Fibroblast of skin of right biceps (primary cell): ENCODE measurements at regions not wholly inside any gene's neighbourhood (a gene's known extent, or its start where the extent isn't known, plus 50 kb on each side); places are given as distances from the start of the nearest gene placed in this dataset.
"Not testable (repeated sequence)": the region's sequence is repeated elsewhere in the genome, so short reads cannot be mapped to it uniquely, and the experiment has no call there.

Source experiments
- DNase-seq: peaks from one replicate; pipeline ENCODE4 v3.0.0-alpha.2; 2013

DNA sequence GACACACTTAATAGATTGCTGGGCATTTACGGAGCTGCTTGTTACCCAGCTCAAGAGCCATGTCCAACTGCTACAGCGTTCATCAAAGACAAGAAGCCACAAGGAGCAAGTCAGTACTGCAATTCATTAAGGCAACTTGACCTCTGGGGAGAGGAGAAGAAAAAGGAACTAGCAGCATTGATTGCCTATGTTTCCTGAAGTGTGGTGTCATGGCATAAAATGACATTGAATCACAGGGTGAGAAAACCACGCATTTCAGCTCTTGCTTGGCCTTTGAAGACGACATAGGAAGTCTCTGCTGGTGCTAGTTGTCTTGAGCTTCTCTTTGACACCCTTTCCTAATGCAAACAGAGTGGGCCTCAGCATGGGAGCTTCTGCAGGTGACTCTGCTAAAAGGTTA, 139.1 kb downstream of the CDH26 start:
- no peak for DNase-seq

DNA sequence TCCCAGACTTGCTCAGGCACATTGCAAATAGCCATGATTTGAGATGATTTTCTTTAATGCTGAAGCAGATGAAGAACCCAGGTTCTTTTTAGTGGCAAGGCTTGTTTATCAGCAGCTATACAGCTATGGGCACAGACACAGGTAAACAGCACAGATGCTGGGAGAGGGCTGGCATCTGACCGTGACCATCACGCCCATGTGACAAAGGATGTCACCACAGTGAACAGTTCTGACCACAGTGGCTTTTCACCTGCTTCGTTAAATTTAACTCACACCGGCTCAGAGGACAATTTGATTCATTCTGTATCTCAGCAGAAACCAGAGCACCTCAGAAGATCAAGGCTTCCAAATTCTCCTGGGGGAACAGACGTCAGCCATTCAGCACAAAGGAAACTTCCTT, 142.6 kb downstream of the CDH26 start:
- DNase-seq, result no peak

DNA sequence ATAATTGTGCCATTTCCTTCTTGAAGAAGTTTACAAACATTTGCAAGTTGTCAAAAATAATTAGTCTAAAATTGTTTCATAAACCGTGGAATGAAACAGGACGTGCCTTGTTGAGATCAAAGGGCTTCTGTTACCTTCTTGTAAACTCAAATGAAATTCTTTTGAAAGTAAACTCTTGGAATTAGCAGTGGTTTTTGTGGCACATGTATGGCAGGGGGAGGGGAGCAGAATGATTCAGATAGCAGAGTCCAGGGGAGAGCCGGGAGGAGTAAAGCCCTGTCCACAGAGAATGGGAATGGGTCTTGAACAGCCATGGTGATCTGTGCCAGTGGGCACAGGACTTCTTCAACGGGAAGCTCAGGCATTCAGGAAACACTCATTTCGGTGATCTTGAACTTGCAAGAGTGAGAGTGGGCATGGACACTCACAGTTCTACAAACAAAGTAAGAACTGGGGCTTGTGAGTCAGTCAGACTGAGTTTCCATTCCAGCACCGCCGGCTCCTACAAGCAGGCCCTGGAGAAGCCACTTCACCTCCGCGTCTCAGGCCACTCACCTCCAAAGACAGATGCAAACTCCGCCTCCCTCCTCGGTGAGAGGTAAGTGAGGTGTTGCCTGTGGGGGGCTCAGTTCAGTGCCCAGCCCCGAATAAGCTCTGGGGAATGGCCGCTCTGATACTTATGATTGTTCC, 143.1 kb downstream of the CDH26 start:
- DNase-seq, result no peak

- DNase-seq, result no peak
Observed at GRCh38 chr20:60101891-60102281, 143.7 kb downstream of the CDH26 start.

DNA sequence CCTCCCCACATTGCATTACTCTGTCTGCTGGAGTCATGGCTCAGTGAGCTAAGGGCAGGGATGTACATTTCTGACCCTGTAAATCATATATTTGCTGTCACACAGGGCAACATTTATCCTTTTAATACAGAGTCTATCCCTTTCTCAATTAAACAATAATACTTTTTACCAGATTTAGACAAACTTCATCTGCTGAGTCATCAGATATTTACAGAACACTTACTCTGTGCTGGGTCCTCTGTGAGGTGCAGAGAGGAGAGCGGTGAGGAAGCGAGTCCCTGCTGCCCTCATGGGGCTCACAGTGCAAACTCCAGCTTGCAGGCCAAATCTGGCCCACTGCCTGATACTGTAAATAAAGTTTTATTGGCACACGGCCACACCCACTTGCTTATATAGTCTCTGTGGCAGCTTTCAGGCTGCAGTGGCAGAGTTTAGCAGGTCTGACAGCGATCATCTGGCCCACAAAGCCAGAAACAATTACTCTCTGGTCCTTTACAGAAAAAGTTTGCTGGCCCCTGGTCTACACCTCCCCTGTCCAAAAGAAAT, 144.5 kb downstream of the CDH26 start:
- DNase-seq, result no peak

- no peak for DNase-seq
Observed at GRCh38 chr20:60104993-60105803, 147.0 kb downstream of the CDH26 start.

GRCh38 chr20:60106186-60106585, 148.0 kb downstream of the CDH26 start:
- DNase-seq, result not testable (repeated sequence)

DNA sequence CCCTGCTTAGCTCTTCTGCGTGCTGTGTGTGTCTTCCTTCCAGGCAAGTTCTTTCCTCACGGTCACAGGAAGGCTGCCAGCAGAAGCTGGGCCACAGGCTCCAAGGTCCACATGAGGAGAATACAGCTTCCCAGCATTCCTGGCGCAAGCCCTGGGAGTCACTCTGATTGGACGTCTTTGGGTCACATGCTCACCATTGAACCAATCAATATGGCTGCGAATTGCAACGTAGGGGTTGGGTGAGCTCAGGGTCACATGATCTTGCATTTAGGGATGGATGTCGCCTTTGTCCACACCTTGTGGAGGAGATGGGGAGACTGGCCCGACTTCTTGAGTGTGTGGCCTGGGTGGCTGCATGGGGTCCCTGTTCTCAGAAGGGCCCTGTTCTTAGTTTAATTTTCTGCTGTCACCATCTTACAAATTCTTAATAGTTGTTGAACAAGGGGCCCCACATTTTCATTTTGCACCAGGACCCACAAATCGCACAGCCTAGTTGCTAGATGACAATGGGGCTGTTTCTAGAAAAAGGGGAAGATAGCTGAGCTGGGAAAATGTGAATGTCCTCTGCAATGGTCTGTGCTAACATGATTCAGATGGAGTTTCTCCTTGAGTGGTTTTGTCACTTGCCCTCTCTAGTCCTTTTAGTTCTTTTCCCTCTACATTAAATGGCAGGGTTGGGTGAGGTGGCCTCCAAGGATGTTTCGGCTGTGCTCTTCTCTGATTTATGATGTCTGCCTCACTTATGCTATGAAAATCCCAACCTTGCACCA, 149.6 kb downstream of the CDH26 start:
- DNase-seq, result no peak

DNA sequence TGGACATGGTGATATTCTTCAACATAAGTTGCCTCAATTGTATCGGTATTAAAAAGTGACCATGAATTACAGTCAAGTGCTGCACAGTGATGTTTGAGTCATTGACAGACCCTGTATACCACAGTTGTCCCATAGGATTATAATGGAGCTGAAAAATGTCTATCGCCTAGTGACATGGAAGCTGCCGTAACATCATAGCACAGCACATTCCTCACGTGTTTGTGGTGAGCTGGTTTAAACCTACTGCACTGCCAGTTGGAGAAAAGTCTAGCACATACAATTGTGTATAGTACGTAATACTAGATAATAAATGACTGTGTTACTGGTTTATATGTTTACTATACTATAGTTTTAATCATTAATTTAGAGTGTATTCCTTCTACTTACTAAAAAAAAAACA, 150.2 kb downstream of the CDH26 start:
- DNase-seq, result peak; percentile 88

DNA sequence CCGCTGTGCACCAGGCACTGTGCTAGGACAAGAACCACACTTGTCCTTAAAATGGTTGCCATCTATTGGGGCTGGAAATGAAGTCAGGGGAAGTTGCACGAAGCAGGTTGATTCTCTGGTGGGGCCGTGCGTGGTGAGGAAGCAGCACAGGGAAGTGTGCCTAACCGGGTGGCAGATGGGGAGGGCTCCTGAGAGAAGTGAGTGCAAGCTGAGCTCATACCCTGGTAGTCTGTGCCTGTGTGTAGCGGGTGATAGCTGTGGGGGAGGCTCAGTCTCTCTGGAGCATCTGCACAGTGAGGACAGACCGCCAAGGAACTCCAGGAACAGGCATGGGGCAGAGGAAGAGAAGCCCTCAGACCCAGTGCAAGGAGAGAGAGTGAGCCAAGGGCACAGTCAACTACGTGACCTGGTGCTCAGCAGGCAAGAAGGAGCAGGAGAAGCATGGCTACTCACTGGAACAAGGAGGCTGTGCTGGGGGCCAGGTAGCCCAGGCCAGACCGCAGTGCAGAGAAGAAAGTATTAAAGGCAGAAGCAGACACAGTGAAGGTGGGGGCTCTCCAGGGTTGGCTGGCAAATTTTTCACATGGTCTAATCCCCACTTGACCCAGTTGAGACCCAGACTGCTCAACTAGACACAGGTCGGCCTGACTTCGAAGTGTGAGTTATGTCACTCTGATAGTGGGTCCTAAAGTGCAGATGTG, 155.0 kb downstream of the CDH26 start:
- DNase-seq, result no peak

GRCh38 chr20:60113771-60114170, 155.5 kb downstream of the CDH26 start:
- no peak for DNase-seq

GRCh38 chr20:60115451-60115850, 157.2 kb downstream of the CDH26 start:
- no peak for DNase-seq

- no peak for DNase-seq
Observed at GRCh38 chr20:60116128-60116909, 158.1 kb downstream of the CDH26 start.

DNA sequence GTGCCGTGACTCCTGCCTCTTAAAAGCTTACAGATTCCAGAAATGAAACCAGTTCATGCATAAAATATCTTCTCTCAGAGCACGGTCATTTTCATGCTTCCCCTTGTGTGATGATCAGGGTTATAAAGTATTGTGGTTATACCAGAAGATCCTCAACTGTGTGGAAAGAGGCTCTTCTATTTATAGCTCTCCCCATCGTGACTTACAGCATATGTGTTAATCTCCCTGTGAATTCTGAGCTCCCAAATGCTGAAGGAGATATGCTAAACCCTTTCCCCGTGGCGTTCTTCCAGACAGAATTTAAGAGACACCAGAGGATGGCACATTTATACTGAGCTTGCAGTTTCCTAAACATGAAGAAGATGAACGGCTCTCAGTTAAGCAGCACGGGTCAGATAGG, 158.8 kb downstream of the CDH26 start:
- DNase-seq, result peak; percentile 80

DNA sequence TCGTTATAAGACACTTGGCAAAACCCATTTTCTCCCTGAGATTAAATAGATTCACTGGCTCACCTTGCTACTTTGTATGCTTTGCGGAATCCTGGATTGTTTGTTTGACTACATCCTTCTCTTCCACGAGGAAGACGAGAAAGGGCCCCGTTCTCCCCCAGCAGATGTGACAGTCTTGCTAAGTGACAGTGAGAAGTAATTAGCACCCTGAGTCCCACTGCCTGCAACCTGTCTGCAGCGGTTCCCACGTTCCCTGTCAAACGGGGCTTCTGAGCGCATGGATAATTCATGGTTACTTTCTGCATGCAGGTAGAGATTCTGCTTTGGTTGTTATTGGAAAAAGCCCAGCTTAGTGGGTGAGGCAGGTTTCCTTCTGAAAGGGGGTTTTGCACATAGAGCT, 163.7 kb downstream of the CDH26 start:
- DNase-seq, result no peak

DNA sequence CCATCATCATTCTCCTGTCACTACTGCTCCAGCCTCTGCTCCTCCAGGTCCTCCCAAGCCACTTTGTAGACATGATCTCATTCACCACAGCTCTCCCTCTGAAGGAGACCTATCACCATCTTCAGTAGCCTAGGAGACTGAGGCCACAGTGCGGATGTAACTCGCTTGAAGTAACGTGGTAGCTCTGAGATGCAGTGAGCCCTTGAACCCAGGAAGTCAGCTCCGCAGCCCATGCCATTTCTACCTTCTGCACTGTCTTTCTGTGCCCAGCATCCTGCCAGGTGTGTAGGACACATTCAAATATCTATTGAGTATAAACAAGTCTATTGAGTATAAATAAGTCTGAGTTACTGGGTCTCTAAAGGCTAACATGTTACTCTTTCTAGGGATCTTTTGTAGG, 164.4 kb downstream of the CDH26 start:
- DNase-seq, result no peak

GRCh38 chr20:60123096-60123495, 164.9 kb downstream of the CDH26 start:
- DNase-seq, result no peak

GRCh38 chr20:60123652-60124051, 165.4 kb downstream of the CDH26 start:
- DNase-seq, result no peak

DNA sequence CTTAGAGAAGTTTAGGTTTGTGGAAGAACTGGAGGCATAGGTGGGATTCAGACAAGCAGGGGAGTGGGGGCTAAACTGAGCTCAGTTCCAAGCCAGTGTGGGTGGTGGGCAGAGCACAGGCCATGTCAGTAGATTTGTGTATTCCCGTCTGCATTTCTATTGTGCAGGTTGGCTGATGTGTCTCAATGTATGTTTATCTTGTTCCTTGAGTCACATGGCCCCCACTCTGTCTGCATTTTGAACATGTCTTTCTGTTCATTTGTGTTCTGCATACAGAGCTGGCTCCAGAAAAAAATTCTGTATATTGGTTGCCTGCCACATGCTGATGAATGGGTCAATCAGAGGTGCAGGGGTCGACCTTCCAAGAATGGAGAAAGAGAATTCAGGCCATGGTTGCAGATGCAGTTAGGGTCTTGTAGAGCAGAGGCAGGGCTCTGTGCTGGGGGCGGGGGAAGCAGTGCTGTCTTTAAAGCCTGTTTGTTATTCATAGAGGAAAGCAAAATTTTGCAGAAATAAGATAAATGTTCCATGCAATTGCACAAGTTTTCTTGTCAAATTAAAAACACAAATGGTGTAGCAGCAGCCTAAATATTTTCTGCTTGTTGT, 166.7 kb downstream of the CDH26 start:
- DNase-seq, result no peak

DNA sequence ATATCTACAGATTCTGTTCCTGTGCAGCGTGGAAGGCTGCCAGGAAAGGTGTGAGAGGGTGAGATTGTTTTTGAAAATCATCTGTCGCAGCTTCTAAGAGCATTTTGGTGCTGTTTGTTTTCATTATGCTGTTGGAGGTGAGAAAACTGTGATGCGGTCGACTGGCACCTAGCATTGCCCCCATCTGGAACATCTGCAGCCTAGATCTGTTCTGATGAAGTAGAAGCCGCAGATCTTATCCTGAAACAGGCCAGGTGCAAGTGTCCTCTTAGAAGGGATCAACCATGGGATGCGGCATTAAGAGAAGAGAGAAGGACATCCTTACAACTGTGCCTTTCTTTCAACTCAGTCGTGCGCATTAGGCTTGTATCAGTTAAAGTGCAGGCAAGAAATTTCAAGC, 167.3 kb downstream of the CDH26 start:
- DNase-seq, result no peak

DNA sequence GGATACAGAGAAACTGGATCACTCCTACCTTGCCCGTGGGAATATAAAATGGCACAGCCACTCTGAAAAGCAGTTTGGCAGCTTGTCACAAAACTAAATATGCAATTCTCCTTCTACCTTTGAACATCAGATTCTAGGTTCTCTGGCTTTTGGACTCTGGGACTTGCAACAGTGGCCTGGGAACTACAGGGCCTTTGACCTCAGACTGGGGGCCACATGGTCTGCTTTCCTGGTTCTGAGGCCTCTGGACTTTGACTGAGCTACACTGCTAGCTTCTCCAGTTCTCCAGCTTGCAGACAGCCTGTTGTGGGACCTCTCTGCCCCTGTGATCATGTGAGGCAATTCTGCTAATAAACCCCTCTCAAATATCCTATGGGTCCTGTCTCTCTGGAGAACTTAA, 168.8 kb downstream of the CDH26 start:
- DNase-seq, result no peak

DNA sequence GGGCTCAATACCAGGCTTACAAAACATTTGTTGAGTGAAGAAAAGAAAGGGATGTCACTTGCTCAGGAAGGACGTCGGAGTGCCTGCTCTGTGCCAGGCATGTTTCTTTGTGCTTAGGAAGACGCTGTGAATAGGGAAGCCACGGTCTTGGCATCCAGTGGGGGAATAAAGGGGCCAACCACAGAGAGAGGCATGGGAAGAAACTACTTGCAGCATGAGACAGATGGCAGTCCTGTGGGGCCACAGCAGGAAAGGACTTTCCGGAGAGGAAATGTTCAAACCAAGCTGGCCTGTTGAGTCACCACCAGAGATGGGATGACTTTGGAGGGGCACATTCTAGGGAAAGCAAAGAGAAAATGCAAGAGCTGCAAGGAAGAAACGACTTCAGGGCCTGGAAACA, 173.2 kb downstream of the CDH26 start:
- peak; percentile 4 for DNase-seq
